B cell (primary cell): ENCODE measurements at regions not wholly inside any gene's neighbourhood (a gene's known extent, or its start where the extent isn't known, plus 50 kb on each side); places are given as distances from the start of the nearest gene placed in this dataset.

Experiments
- CTCF ChIP-seq: fragments of 200-600 bp; IDR thresholded peaks from one replicate; pipeline ENCODE4 v1.8.0; 2022; ENCODE audit warnings: antibody characterized with exemption, mild to moderate bottlenecking
- EZH2 ChIP-seq: IDR thresholded peaks from 2 replicates; pipeline ENCODE4 v1.6.1; 2012; ENCODE audit warnings: borderline replicate concordance, low read depth, mild to moderate bottlenecking, moderate library complexity, low read length; ENCODE audit not compliant: insufficient read depth, poor library complexity, severe bottlenecking

- TF ChIP-seq CTCF = no peak
- TF ChIP-seq EZH2 = no peak
Observed at GRCh38 chr18:55751476-55751875, 163.5 kb upstream of the TCF4 start.
